ENCODE measurements at regions not wholly inside any gene's neighbourhood (a gene's known extent, or its start where the extent isn't known, plus 50 kb on each side); places are given as distances from the start of the nearest gene placed in this dataset.

- TF ChIP-seq CTCF (IDR thresholded peaks at IDR 0.05) (no peak), EP300 (IDR thresholded peaks at IDR 0.05) (no peak), POLR2A (IDR thresholded peaks at IDR 0.05) (no peak)
Observed at GRCh38 chr5:96282020-96282419, 151.0 kb downstream of the PCSK1 start.
